GM21515 (cell line): ENCODE measurements at regions not wholly inside any gene's neighbourhood (a gene's known extent, or its start where the extent isn't known, plus 50 kb on each side); places are given as distances from the start of the nearest gene placed in this dataset.

Experiments used
- ATAC-seq: cut with Tn5 transposase; IDR thresholded peaks from one replicate; pipeline ENCODE4 v1.9.1; 2021; ENCODE audit not compliant: unreplicated experiment

DNA sequence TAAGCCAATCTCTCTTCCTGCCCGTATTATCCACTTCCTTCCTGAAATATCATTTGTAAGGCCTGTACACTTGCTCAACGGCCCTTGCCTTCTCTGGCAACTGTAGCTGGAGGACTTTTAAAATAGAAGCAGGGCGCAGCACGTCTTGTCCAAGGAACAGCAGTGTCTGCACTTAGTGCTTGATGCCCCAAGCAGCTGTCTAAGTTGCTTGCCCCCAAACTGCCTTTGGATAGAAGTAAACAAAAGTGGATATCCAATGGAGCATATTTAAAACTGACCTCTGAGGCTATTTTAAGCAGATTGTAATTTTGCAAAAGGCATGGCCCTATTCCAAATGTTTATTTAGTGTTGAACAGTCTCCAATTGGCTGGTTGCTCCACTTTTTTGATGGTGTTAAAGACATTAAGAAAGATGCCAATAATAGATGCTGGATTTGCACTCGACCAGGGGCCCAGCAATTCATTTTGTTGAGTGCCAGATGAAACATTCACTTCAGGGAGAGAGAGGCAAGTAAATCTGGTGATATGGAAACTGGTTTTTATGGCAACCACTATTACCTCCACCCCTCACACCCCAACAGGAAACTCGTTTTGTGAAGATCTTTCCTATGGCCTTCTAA lies 526.8 kb upstream of the TBL1XR1 start:
- no peak for ATAC-seq

DNA sequence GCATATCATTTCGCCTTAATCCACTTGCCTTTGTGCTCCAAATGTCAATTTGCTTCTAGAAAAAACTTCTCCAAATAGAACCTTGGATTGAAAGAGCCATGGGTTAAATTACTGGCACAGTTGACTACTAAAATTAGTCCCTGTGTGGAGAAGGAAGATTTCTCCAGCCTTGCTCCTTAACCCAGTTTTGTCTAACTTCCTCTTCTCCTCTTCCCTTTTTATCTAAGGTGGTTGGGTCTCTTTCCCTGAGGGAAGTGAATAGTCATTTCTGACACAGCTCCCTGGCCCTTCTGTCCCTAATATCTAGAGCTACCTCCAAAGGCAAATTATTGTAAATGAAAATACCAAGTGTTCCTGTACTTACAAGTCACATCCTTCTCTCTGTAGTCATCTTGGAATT lies 527.9 kb upstream of the TBL1XR1 start:
- ATAC-seq, result no peak

DNA sequence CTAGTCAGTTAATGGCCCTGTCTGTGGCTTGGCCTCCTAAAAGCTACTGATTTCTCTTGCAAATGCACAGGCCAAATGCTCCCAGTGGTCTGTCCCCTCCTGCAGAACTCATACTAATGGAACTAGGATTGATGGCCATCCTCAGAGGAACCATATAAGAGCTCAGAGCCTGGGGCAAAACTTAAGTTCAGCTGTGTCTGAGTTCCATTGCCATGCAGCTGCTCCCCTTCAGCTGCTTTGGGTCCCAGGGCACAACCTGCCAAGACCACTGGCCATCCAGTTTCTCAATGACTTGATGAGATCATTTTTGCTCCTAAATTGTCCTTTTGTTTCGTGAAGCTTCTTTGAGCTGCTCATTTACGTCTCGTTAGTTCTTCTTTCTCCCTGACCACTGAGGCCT lies 529.5 kb upstream of the TBL1XR1 start:
- ATAC-seq, result no peak

DNA sequence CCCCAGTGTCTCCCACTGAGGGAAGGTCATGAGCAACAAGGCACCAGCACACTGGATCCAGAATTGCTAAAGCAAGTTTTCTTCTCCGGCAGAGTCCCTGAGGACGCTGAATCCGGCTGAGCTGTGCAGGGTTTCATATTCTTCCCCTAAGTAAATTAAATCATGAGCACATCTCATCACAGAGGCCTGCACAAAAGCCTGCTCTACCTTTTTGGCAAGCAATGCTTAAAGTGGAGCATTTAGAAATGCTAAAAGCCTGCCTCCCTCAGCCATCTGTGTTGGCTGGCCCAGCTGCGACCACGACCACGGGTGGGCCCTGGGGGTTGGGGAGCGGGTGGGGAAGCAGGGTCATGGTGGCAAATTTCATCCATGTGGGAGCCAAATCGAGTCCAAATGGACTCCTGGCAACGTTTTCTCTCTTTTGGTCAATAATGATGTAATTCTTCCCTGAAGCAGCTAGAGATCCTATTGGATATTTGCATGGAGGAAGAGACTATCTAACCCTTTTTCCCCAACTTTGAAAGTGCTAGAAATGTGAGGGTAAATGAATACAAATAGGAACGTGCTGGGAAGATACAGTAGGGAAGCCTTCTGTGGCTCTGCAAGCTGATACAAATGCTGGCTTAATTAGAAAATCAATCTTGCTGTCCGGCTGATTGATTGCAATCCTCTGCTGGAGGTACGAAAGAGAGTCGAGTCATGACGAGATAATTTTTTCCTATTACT lies 532.8 kb upstream of the TBL1XR1 start:
- no peak for ATAC-seq

DNA sequence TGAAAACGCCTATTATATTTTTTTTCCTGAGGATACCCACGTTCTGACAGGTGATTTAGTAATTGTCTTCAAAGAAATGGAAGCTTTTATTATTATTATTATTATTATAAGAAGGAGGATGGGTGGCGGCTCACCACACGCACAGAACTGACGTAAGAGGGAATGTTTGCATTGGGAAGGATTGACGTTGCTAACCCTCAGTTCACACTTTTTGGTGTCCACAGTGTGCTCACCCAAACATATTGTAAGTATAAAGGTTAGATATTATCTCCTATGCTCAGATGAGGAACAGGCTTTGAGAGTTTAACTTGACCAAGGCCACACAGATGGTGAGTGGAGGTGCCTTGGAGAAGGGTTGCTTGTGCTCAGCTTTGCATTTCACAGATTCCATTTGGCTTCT lies 533.5 kb upstream of the TBL1XR1 start:
- no peak for ATAC-seq

DNA sequence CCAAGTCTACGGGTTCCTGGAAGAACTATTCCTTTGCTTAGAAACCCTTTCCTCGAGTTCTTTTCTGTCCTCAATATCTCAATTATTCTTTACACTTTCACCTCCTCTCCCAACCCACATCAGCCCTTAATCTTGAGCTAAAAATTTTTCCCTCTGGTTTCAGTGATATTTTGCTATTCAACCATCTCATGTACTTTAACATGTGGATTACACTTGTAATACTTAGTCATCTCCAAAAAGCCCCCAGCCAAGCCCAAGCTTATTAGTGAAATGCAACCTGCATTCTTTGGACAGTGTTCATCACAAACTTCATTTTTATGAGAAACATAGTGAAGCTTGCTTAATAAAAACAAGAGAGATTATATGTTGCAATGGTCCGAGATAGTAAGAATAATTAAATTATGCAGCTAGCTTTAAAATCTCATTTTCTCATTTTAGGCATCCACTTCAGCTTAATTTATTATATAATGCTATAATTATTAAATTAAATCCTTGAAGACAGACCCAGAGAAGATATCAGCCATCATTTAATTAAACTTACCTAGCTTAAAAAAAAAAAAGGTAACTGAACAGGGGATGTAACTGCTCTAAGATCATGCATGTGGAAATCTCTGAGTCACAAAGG lies 534.5 kb upstream of the TBL1XR1 start:
- no peak for ATAC-seq

DNA sequence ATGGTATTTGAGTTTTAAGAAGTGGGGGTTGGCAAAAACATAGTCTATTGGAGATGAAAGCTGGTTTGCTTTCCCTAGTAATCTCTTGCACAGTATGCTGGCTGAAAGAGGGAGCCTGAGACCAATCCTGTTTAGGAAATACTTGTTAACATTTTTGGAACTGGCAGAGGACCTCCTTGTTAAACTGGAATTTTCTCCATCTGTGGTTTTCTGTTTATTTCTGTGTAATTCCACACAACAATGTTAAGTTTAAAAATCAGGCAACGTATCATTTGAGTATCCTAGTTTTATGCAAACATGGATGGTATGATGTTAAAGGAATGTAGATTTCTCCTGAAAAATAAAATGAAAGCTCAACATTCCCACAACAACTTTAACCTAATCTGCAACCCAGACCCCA lies 536.0 kb upstream of the TBL1XR1 start:
- ATAC-seq, result no peak

DNA sequence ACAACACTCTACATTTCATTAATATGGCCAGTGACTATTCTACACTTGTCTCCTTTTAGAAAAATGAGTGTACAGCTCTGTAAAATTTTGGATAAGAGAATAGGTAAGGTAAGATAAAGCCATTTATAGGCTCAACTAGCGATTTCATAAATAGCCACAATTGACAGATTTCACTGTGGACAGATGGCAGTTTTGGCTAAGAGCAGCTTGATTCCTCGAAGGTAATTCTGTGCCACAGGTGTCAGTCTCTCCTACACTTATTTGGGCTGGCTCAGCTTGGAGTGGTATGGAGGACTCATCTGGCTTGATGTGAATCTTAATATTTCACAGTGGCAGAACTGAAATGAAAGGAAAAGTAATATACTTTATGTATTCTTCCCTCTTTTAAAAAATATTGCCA lies 536.7 kb upstream of the TBL1XR1 start:
- no peak for ATAC-seq

DNA sequence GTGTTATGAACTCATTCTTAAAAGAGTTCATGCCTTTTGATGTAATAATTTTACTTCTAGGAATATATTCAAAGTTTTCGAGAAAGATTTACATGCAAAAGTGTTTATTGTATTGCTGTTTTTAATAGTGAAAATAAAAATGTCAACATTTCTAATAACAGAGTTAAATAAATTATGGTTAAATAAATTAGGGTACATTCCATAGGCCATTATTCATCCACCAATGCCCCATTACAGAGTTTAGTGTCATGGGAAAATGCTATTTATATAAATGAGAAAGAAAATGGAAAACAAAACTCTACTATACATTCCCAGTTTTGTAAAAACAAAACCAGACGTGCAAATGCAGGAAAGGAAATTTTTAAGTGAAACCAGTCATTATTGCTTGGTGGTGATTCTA lies 538.1 kb upstream of the TBL1XR1 start:
- ATAC-seq, result no peak

DNA sequence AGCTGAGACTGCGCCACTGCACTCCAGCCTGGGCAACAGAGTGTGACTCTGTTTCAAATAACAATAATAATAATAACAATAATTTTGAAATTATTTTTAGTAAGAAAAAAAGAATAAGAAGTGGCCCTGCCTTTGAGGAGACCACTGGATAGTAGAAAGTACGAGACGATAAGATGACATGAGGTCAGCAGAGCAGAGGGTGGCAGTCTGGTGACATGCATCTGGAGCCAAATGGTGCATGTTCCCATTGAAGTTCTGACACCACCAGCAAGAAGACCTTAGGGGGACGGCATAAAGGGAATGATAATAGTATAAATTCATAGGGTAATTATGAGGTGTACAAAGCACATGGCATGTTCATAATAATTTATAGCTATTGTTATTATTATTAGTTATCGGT lies 542.2 kb upstream of the TBL1XR1 start:
- no peak for ATAC-seq

DNA sequence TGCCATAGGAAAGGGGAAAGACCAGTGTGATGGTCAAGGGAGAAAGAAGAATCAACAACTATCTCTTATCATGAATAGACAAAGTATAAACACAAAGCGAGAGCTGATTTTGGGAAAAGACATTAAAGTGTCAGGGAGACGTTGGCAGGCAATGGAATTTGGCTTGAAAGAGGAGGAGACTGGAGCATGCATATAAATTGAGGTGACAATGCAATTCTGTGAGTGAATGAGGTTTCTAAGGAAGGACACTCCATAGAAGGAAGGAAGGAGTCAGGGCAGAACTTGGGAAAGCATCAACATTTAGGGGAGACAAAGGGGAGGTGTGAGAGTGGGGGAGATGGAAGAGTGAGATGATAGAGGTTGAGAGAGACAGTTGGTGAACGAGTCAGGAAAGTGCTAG lies 543.0 kb upstream of the TBL1XR1 start:
- no peak for ATAC-seq

DNA sequence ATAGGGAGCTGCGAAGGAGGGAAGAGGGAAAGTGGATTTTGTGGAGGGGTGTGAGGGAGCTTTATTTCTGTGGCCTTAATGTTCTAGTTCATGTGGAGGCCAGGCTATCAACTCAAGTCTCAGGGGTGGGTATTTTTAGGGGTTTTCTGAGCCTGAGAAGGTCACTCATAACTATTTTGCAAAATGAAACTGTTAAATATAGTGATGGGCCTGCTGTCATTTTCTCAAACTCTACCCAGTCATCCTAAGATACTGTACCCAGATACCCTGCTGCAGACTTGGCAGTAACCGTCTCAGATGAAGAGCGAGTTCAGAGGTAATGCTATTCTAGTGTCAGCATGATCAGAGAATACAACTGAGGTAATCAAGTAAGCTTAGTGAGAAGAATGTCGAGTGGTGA lies 545.0 kb upstream of the TBL1XR1 start:
- no peak for ATAC-seq

DNA sequence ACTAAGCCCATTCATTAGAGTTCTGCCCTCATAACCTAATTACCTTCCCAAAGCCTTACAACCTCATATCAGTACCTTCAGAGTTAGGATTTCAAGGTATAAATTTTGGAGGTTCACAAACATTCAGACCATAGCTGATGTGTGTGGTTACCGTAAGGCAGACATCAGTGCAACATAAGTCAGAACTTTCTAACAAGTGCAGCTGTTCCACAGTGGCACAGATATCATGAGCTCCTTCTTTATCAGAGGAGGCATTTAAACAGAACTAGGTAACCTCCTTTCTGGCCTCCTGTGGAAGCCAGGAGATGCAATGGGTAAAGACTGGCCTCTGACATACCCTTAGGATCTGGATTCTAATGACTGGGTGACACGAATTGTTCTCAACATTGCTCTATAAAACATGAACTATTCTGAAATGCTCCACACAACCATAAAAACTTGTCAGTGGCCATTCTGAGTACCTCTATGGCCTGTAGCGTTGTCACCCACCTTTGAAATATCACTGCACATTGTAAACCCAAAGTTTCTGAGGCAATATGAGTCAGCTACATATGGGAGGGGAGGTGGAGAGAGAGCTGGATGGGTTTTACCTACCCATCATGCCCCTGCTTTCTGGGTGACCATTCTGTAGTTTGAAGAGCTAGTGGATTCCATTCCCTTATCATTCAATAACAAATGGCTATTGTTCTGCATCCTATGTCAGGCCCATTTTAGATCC lies 546.0 kb upstream of the TBL1XR1 start:
- no peak for ATAC-seq

DNA sequence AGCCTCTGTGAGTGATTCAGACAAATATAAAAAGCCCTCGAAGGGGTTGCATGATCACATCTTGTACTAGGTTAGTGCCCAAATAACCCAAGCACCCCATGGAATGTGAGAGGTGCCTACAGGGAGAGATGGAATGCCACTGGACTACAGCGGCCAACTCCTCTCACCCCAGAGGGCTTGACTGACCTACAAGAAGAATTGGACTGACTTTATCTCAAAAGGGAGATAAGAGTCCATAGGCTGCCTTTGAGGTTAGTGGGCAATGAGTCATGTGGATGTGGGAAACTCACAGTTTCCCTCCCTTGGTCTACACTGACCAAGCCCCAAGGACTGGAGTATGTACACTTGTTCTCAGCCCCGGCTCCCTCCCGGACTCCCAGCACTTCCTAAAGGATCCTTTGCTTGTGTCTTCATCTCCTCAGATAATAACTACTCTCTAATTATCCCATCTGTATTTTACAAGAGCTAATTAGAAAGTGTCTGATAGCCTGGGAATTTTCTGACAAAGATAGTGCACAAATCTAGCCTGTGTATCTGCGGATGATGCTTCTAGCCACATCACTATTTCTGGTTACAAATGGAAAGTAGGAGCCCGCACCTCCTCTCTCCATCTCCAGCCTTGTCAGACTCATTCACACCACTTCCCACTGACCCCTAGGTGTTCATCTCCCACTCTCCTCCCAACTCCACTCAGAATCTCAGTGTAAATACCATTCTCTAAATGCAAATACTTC lies 547.8 kb upstream of the TBL1XR1 start:
- no peak for ATAC-seq

DNA sequence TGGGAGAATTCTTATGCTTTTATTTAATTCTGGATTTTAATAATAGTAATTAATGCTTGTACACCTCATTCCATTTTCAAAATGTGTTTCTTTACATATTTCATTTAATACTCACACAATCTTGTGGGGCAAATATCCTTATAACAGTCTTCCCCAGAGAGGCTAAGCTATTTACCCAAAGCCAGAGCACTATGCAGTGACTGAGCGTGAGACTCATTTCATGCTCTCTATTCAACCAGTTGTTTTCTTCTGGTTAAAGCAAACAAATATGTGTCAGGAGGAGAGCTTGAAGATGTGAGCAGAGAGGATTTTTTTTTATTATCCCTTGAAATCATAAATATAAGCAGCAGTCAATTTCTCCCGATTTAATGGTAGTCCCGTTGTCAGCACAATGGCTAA lies 548.3 kb upstream of the TBL1XR1 start:
- ATAC-seq, result no peak

DNA sequence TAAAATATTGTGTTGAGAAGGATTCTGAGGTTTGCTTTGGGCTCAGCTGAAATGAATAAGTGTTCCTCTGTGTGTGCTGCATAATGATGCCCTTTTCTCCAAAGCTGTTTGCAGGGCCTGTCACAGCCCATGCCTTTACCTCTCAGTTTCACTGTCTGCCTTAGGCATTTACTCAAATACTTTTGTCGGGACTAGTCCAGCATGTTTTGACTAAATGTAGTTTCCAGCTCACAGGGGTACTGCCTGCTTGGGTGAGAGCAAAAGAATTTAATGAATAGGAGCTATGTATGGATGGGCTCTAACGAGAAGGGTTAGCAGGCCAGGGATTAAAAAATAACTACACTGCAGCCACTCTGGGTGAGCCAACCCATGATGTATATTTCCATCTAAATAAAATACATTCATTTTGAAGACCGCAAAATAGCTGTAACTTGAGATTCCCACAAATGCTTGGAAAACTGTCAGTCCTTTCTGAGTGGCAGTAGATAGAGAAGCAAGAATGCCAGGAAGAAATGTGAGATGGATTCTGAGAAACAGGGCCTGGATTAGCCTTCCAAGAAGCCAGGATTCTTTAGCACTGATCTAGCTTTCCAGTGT lies 549.2 kb upstream of the TBL1XR1 start:
- no peak for ATAC-seq

DNA sequence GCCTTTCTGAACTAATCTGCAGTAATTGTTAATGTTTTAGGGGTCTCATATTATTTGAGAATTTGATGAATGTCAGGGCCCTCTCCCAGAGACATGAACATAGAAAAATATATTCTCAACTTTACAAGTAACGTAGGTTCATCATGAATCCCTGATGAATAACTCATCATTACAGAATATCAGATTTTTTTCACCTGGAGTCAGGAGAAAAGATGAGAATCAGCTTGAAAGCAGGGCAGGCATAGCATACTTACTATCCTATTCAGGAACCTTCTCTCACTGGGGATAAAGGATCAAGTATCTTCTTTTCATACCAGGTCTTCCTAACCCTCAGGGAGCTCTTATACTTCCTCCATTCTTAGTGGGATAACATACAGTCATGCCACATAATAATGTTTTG lies 552.6 kb upstream of the TBL1XR1 start:
- ATAC-seq, result no peak

DNA sequence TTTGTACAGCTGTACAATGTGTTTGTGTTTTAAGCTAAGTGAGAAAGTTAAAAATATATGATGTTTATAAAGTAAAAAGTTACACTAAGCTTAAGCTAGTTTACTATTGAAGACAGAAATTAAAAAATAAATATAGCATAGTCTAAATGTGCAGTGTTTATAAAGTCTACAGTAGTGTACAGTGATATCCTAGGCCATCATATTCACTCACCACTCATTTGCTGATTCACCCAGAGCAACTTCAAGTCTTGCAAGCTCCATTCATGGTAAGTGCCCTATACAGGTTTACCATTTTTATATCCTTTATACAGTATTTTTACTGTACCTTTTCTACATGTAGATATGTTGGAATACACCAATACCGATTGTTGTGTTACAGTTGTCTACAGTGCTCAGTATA lies 553.2 kb upstream of the TBL1XR1 start:
- ATAC-seq, result no peak

DNA sequence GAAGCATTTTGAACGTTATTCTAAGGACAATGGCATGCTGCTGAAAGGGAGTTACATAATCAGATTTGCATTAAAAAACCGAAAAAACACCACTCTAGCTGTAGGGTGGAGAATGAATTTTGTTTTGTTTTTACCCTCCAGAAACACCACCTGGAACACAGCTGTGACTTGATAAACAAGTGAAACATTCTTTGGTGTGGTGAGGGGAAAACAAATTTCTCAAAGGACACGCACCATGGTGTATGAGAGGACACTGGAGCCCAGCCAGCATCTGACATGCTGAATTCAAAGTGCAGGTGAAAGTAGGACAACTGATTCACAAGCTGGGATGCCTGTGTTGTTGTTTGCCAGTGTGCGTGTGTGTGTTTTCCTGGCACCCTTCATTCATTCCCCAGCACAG lies 554.5 kb upstream of the TBL1XR1 start:
- no peak for ATAC-seq

DNA sequence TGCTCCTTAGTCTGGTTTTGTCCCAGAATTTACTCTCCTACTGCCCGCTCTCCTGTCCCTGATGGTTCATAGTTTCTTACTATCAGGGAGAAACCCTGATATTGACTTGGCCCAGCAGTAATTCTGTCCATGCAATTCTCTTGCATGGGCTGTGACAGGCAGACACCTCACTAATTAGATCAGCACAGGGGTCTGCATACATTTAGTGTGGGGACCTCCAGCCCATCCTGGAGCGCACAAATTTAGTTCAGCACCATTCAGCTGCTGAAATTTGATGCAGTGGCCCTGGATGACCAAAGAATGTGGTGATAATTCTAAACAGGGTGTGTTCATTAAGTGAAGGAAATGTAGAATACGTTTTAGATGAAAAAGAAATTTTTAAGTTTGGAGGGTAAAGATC lies 555.5 kb upstream of the TBL1XR1 start:
- no peak for ATAC-seq
